SJSA1 (cell line): ENCODE measurements at regions not wholly inside any gene's neighbourhood (a gene's known extent, or its start where the extent isn't known, plus 50 kb on each side); places are given as distances from the start of the nearest gene placed in this dataset.
"Not testable (repeated sequence)": the region's sequence is repeated elsewhere in the genome, so short reads cannot be mapped to it uniquely, and the experiment has no call there.

Source experiments
- DNase-seq, 2 experiments: peaks; one replicate each; pipeline ENCODE4 v3.0.0-alpha.2; 2015 to 2020; ENCODE audit warnings: low spot score in 2 of 2, low read depth in 1 of 2
- H3K27ac ChIP-seq: fragments of 250-450 bp; sonication (Bioruptor Pico); 2 replicates; pipeline ENCODE4 v1.5.1; 2020; ENCODE audit warnings: mild to moderate bottlenecking, moderate library complexity
- H3K27me3 ChIP-seq: fragments of 250-450 bp; sonication (Bioruptor Pico); replicated peaks from 2 replicates; pipeline ENCODE4 v1.5.1; 2020; ENCODE audit warnings: mild to moderate bottlenecking, moderate library complexity
- H3K36me3 ChIP-seq: fragments of 250-450 bp; sonication (Bioruptor Pico); 2 replicates; pipeline ENCODE4 v1.5.1; 2020; ENCODE audit warnings: mild to moderate bottlenecking
- H3K4me1 ChIP-seq: fragments of 250-450 bp; sonication (Bioruptor Pico); replicated peaks from 2 replicates; pipeline ENCODE4 v1.6.1; 2021; ENCODE audit warnings: mild to moderate bottlenecking
- H3K4me3 ChIP-seq: fragments of 250-450 bp; sonication (Bioruptor Pico); 2 replicates; pipeline ENCODE4 v1.5.1; 2020; ENCODE audit warnings: mild to moderate bottlenecking
- H3K9me3 ChIP-seq: fragments of 250-450 bp; sonication (Bioruptor Pico); replicated peaks from 2 replicates; pipeline ENCODE4 v1.5.1; 2020; ENCODE audit warnings: mild to moderate bottlenecking

- Histone ChIP-seq H3K27me3 (no peaks in the 10 kb centered on the region), H3K36me3 (no peaks in the 10 kb centered on the region), H3K4me1 (peaks cover 8% of the 10 kb centered on the region), H3K9me3 (no peaks in the 10 kb centered on the region), H3K27ac (no peak overlapping the region), H3K4me3 (no peak overlapping the region)
- no peak for DNase-seq
Observed at GRCh38 chr20:4480104-4480503, 206.2 kb upstream of the PRNP start.

GRCh38 chr20:4476903-4477500, 209.3 kb upstream of the PRNP start:
- H3K4me1 ChIP-seq: peaks cover 8% of the 10 kb centered on the region
- H3K4me3 ChIP-seq: no peak overlapping the region
- DNase-seq: peak in 1 of 2 experiments; percentile 47
- H3K27me3 ChIP-seq: no peaks in the 10 kb centered on the region
- H3K9me3 ChIP-seq: no peaks in the 10 kb centered on the region
- no peaks in the 10 kb centered on the region for H3K36me3 ChIP-seq
- no peak overlapping the region for H3K27ac ChIP-seq

- no peak overlapping the region for H3K4me3 ChIP-seq
- no peaks in the 10 kb centered on the region for H3K36me3 ChIP-seq
- peaks cover 41% of the 10 kb centered on the region for H3K4me1 ChIP-seq
- H3K27ac ChIP-seq: no peak overlapping the region
- DNase-seq: no peak
- H3K9me3 ChIP-seq: no peaks in the 10 kb centered on the region
- H3K27me3 ChIP-seq: no peaks in the 10 kb centered on the region
Observed at GRCh38 chr20:4472906-4473305, 213.3 kb upstream of the PRNP start.

GRCh38 chr20:4471221-4471620, 215.0 kb upstream of the PRNP start:
- H3K27me3 ChIP-seq: no peaks in the 10 kb centered on the region
- H3K4me3 ChIP-seq: no peak overlapping the region
- H3K4me1 ChIP-seq: peaks cover 35% of the 10 kb centered on the region
- H3K9me3 ChIP-seq: no peaks in the 10 kb centered on the region
- H3K27ac ChIP-seq: peak overlapping the region; percentile 71
- no peaks in the 10 kb centered on the region for H3K36me3 ChIP-seq
- DNase-seq: peak in 1 of 2 experiments; percentile 11

GRCh38 chr20:4470375-4470774, 215.9 kb upstream of the PRNP start:
- Histone ChIP-seq H3K4me3 (no peak overlapping the region), H3K9me3 (no peaks in the 10 kb centered on the region), H3K27ac (peak overlapping the region; percentile 71), H3K36me3 (no peaks in the 10 kb centered on the region), H3K4me1 (peaks cover 35% of the 10 kb centered on the region), H3K27me3 (no peaks in the 10 kb centered on the region)
- peak; percentile 53 to 88 for DNase-seq

- Histone ChIP-seq H3K36me3 (no peaks in the 10 kb centered on the region), H3K9me3 (no peaks in the 10 kb centered on the region), H3K27me3 (no peaks in the 10 kb centered on the region), H3K27ac (peak overlapping the region; percentile 71), H3K4me3 (no peak overlapping the region), H3K4me1 (peaks cover 35% of the 10 kb centered on the region)
- DNase-seq: no peak
Observed at GRCh38 chr20:4469910-4470309, 216.3 kb upstream of the PRNP start.

- H3K4me1 ChIP-seq: peaks cover 35% of the 10 kb centered on the region
- H3K27ac ChIP-seq: no peak overlapping the region
- H3K4me3 ChIP-seq: no peak overlapping the region
- H3K9me3 ChIP-seq: no peaks in the 10 kb centered on the region
- no peak for DNase-seq
- H3K36me3 ChIP-seq: no peaks in the 10 kb centered on the region
- no peaks in the 10 kb centered on the region for H3K27me3 ChIP-seq
Observed at GRCh38 chr20:4468114-4468513, 218.1 kb upstream of the PRNP start.

GRCh38 chr20:4465855-4466545, 216.9 kb upstream of the ADRA1D start:
- Histone ChIP-seq H3K27ac (no peak overlapping the region), H3K9me3 (no peaks in the 10 kb centered on the region), H3K4me3 (no peak overlapping the region), H3K36me3 (no peaks in the 10 kb centered on the region), H3K27me3 (no peaks in the 10 kb centered on the region), H3K4me1 (peaks cover 27% of the 10 kb centered on the region)
- no peak for DNase-seq

- no peak for DNase-seq
- H3K9me3 ChIP-seq: no peaks in the 10 kb centered on the region
- H3K4me1 ChIP-seq: peaks cover 19% of the 10 kb centered on the region
- no peaks in the 10 kb centered on the region for H3K27me3 ChIP-seq
- no peak overlapping the region for H3K4me3 ChIP-seq
- H3K27ac ChIP-seq: no peak overlapping the region
- H3K36me3 ChIP-seq: no peaks in the 10 kb centered on the region
Observed at GRCh38 chr20:4465212-4465611, 216.1 kb upstream of the ADRA1D start.

- not testable (repeated sequence) for DNase-seq, H3K27ac ChIP-seq, H3K4me1 ChIP-seq, H3K4me3 ChIP-seq, H3K9me3 ChIP-seq, H3K27me3 ChIP-seq, H3K36me3 ChIP-seq
Observed at GRCh38 chr20:4462801-4463200, 213.7 kb upstream of the ADRA1D start.

GRCh38 chr20:4459081-4459480, 210.0 kb upstream of the ADRA1D start:
- Histone ChIP-seq H3K27me3 (no peaks in the 10 kb centered on the region), H3K9me3 (no peaks in the 10 kb centered on the region), H3K27ac (no peak overlapping the region), H3K4me3 (no peak overlapping the region), H3K36me3 (no peaks in the 10 kb centered on the region), H3K4me1 (no peaks in the 10 kb centered on the region)
- no peak for DNase-seq

GRCh38 chr20:4457566-4458543, 208.8 kb upstream of the ADRA1D start:
- DNase-seq: no peak
- no peaks in the 10 kb centered on the region for H3K9me3 ChIP-seq
- H3K27ac ChIP-seq: no peak overlapping the region
- H3K36me3 ChIP-seq: no peaks in the 10 kb centered on the region
- no peaks in the 10 kb centered on the region for H3K4me1 ChIP-seq
- no peaks in the 10 kb centered on the region for H3K27me3 ChIP-seq
- H3K4me3 ChIP-seq: no peak overlapping the region

GRCh38 chr20:4455996-4456395, 206.9 kb upstream of the ADRA1D start:
- H3K4me3 ChIP-seq: no peak overlapping the region
- DNase-seq: no peak
- no peaks in the 10 kb centered on the region for H3K9me3 ChIP-seq
- no peaks in the 10 kb centered on the region for H3K27me3 ChIP-seq
- H3K27ac ChIP-seq: no peak overlapping the region
- H3K4me1 ChIP-seq: no peaks in the 10 kb centered on the region
- no peaks in the 10 kb centered on the region for H3K36me3 ChIP-seq

GRCh38 chr20:4455301-4455701, 206.2 kb upstream of the ADRA1D start:
- no peaks in the 10 kb centered on the region for H3K9me3 ChIP-seq
- DNase-seq: no peak
- H3K4me3 ChIP-seq: no peak overlapping the region
- no peaks in the 10 kb centered on the region for H3K27me3 ChIP-seq
- H3K27ac ChIP-seq: no peak overlapping the region
- H3K4me1 ChIP-seq: no peaks in the 10 kb centered on the region
- no peaks in the 10 kb centered on the region for H3K36me3 ChIP-seq
